ENCODE measurements at regions not wholly inside any gene's neighbourhood (a gene's known extent, or its start where the extent isn't known, plus 50 kb on each side); places are given as distances from the start of the nearest gene placed in this dataset.
"Not testable (repeated sequence)": the region's sequence is repeated elsewhere in the genome, so short reads cannot be mapped to it uniquely, and the experiment has no call there.

DNA sequence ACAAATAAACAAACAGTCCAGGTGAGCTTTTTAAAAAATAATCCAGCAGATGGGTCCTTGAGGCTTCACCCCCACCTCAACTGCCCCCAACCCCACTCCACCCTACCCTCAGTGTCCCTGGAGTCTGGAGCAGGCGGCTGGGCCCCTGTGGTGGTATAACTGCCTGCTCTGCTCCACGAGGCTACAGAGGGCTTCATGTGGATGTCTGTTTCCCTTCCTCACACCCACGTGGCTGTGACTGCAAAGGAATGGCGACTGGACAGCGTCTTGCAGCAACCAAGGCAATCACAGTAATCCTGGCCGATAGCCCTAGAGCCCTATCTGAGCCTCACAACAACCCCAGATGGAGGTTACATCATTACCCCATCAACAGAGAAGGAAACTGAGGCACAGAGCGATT is 76.5 kb downstream of the SLC2A10 start:
- no peak for DNase-seq

DNA sequence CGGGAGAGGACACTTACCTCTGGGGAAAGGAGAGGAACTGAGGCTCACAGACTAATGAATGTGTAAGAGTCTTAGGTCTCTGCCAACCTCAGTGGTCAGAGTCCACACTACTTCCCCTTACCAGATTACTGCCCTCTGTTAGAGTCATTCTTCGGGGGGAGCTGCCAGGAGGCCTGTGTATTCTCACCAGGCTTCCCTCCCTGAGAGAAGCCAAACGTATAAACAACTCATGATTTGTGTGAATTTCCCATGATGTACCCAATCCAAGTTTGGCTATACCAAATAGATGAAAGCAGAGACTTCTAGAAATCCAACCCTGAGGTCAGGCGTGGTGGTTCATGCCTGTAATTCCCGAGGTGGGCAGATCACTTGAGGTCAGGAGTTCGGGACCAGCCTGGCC is 77.1 kb downstream of the SLC2A10 start:
- no peak for DNase-seq

DNA sequence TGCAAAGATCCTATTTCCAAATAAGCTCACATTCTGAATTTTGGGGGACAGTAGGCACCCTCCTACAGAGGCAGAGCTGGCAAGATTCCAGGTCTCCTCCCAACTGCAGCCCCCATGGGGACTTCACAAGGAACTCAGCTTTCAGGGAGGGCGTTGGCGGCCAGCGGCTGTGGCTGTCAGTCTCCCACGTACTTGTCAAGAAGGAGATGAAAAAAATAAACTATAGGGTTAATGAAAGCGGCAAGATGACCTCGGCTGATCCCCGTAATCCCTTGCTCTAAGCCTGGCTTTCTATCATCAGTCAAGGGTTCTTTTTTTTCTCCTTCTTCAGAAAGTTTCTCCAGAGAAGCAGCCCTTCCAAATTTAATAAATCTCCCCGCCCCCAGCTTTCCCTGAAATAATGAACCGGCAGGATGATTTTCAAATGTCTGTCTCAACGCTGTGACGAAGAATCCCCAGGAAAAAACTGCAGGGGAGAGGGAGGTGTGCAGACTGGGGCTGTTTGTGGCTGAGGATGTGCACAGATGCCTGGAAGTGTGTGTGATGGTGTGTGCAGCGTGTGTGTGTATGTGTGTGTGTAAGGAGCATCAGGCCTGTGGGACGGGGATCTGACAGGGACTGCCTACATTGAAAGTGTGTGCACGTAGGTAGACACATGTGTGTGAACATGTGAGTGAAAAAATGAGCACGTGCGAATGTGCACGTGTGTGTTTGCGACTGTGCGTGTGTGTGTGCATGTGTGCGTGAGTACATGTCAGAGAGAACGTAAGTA is 78.7 kb downstream of the SLC2A10 start:
- DNase-seq: no peak

DNA sequence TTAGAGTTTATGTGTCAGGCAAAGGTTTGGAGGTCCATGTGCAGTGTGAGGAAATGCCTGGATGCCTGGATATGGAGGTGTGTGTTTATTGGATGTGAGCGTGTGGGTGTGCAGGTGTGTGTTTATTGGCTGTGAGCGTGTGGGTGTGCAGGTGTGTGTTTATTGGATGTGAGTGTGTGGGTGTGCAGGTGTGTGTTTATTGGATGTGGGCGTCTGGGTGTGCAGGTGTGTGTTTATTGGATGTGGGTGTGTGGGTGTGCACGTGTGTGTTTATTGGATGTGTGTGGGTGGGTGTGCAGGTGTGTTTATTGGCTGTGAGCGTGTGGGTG is 79.3 kb downstream of the SLC2A10 start:
- not testable (repeated sequence) for DNase-seq

DNA sequence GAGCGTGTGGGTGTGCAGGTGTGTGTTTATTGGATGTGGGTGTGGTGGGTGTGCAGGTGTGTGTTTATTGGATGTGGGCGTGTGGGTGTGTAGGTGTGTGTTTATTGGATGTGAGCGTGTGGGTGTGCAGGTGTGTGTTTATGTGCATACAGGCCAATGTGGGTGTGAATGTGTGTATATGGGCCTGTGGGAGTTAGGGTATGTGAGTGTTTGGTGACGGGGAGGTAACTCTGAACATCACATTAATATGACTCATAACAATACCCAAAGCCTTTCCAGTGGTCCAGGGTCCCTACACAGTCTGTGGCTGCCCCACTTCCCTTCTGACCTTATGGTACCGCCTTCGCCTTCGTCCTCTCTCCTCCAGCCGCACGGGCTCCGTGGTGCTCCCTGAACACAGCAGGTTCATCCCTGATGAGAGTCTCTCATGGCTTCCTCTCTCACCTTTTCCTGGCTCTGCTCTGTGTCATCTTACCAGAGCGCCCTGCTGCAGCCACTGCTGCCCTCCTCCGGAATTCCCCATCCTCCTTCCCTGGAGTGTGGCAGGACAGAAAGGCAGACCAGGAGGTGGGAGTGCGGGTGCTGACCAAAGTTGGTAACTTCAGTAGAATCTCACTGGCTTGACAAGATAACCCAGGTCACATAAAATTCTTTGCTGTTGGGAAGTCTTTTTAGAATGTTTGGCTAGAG is 80.0 kb downstream of the SLC2A10 start:
- DNase-seq: no peak

DNA sequence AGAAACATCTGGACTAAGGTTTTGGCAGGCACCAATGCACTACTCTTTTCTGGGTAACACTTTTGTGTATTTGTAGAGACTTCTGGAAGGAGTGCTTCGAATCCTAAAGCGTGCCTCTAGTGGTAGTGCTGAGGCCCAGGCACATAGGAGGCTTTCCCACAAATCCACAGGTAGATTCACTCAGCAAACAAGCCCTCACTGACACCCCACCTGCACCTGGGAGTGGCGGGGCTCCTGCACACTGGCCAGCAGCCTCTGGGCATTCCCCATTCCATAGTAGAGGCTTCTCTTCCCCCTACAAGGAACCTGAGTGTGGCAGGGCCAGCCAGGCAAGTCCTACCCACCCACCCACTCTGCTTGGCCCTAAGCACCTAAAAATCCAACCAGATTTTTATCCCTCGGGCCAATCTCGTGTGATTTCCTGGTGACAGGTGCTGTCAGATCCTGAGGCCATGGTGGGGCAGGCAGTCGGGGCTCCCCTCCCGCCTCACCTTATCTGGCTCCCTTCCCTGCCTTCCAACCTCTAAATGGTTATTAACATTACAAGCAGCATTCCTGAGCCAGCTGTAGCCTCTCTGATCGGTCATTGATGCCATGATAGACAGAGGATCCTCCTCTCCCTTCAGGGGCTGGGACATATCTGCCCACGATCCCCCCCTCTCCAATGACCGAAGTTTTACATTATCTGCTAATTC is 82.4 kb downstream of the SLC2A10 start:
- no peak for DNase-seq

DNA sequence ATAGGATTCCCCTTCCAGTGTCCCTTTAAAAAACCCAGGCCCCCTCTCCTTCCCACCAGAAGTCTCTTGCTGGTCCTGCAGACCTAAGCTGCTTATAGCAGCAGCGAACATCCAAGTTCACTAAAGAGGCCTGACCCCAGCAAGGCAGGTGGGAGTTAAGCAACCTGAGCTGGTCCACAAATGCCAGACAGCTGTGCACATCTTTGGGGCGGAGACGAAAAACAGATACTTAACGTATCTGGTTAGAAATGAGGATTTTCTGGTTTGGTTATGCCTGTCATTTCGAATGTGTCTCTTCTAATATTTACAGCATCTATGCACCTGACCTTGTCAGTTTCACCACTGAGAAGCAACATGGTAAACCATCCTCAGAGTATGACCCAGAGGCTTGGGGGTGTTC is 87.8 kb downstream of the SLC2A10 start:
- no peak for DNase-seq

DNA sequence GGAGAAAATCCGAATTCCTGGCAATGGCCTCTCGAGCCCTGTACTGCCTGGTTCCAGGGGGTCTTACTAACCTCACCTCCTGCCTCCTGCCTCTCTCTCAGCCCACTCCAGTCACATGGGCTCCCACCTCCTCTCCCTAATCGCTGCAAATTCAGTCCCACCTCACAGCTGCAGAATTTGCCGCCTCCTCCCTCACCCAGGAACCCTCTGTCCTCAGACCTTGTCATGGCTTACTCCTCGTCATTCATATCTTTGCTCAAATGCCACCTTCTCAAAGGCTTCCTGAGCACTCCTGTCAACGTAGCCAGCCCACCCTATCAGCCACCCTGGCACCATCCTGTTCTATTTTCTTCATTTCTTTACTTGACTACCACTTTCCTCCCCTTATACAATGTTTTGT is 89.0 kb downstream of the SLC2A10 start:
- no peak for DNase-seq

DNA sequence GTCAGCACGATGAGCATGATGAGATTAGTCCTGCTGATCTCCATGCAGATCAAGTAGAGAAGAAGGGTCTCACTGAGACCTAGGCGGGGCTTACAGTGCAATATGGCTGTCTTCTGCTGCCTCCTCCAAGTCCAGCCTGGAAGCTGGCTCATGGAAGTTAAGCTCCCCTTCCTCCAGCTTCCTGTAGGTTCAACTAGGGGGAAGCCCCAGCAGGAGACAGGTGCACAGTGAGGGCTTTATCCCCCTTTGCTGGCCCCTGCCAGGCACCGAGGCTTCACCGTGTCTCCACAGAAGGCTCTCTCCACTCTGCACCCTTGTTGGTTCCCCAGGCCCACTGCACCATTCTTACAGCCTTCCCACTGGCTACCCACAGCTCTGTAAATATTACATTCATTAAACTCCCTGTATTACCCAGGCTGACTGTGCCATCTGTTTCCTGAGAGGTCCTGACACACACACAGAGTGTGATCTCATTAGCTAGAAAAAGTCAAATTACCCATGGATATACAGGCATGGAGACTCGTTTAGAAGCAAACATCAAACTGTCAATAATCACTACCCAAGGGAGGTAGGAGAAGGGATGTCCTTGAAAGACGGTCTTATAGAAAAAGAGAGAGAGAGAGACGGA is 90.4 kb downstream of the SLC2A10 start:
- no peak for DNase-seq

DNA sequence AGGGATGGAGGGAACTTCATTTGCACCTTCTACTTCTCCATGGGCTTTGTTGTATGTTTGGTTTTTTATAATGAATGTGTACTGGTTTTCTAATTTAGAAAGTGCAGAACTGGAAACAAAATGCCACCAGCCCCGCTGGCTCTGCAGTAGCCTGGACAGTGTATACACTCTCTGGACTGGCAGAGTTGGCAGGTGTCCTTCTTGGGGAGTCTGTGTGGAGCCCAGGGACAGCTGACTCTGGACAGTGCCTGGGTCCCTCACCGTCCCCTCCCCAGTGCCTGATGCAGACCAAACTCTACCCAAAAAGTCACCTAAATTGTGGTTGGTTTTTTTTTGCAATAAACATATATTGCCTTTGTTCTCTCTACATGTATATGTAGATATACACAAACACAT is 91.0 kb downstream of the SLC2A10 start:
- no peak for DNase-seq

DNA sequence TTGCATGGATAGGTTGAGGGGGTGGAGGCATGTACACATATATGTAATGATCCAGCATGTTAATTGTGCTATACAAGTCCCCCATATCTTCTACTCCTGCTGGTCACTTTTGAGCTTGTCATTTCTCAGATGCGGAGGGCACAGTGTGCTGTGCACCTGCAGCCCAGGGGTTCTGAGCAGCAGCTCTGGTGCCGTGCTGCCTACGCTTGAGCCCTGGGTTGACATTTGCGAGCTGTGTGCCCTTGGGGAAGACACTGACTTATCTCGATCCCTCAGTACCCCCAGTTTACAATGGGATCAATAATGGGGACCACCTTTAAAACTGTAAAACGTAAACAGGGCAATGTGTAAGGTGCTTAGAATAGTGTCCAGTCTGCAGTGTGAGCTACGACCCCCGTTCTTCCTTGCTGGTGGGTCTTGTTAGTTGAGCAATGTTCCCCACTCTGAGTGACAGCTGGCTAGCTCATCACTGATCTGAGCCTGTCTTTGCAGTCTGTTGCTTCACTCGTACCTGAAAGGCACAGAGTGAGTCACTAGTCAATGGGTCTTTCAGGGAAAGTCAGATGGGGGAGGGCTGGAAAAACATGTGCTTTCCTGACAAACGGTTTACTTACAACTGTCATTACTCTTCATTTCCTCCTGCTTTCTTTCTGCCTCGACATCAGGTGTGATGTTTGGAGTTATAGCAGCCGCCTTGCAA is 91.7 kb downstream of the SLC2A10 start:
- no peak for DNase-seq

DNA sequence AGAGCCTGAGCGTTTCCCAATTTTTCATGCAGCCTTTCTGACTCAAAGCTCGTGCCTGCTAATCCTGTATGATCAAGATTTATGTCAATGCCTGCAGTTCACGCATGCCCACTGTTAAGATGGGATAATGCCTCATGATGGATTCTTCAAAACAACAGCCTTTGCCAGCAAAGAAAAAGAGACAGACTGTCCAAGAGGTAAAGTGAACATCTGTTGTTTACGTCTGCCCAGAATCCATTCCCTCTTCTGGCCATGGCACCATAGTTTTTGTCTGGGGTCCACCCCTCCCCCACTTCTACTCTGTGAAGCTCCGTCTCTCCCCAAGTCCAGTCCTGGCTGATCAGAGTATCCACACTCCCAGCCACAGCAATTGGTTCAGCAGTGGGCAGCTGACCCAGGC is 91.9 kb upstream of the EYA2 start:
- DNase-seq: no peak

DNA sequence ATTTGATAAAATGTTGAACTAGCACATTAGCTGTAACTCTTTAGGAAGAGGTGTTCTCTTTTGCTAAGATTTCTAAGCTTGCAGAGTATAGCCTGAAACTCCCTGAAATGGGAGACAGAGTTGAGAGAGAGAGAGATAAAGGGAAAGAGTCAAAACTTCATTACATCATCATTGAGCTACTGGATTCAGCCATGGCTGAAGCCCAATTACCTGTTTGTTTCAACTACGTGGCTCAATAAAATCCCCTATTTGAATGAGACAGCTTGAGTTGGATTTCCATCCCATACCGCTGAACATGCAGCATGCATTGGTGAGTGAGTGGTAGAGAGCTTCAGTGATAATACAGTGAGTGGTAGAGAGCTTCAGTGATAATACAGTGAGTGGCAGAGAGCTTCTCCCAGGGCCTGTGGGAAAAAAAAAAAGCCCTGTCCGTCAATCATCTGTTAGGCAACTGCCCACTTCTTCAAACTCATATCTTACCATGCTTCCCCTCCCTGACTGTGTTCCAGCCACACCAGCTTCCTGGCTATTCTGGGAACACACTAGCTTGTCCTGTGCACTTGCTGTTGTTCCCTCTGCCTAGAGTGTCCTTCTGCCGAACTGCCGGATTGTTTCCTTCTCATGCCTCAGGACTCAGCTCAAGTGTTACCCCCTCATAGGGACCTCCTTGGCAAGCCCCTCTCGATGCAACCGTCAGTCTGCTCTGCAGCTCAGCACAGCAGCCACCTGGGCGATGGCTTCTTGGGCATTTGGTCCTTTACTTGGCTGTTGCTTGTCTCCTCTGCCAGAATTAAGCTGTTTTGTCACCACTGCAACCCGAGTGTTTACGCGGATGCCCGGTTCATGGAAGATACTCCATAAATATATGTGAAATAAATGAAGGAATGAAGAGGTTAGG is 91.3 kb upstream of the EYA2 start:
- DNase-seq: no peak

DNA sequence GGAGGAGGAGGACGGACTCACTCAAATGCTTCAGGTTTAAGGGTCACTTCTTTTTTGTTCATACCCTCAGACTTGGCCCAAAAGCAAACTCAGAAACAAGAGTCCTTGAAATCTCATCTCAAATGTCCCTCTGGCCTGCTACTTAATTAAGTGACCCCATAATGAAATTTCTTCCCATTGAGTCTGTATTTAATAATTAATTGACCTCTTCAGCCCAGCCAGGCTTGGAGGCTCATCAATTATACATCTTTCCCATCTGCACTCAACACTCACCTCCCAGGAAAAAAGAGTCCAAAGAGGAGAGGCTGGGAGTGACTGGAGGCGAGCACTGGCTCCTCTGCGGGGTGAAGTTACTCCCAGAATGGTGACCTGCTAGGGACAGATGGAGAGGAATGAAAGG is 90.5 kb upstream of the EYA2 start:
- no peak for DNase-seq

DNA sequence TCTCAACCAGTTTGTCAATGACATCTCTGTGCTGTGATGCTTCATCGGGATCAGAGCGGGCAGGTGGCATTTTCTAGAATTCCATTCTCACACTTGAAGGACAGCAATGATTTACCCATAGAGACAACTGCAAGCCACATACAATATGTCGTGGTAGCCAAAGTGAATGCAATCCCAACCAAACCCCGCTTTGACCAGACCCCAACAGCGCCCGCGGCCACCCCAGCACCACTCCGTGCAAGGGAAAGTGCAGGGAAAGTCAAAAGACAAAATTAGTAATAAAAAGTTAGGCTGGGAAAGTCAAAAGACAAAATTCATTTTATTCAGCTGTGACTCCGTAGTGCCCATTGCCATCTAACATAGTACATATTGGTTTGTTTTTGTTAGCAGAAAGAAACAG is 88.8 kb upstream of the EYA2 start:
- no peak for DNase-seq

DNA sequence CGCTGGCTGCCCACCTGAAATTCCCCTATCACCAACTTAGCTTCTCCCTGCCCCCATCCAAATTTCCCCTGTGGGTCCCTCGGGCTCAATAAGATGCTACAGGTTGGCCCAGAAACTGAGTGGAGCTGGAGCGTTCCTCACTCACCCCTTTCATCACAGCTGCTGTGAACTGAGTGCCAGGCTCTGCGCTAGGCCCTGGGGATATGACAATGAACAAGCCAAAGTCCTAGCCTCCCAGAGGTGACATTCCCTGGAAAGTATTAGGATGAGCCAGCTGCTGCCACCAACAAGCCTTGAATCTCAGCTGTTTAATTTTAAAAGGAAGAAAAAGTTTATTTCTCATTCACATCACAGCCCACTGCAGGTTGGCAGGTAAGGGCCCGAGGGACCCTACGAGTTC is 86.6 kb upstream of the EYA2 start:
- no peak for DNase-seq

DNA sequence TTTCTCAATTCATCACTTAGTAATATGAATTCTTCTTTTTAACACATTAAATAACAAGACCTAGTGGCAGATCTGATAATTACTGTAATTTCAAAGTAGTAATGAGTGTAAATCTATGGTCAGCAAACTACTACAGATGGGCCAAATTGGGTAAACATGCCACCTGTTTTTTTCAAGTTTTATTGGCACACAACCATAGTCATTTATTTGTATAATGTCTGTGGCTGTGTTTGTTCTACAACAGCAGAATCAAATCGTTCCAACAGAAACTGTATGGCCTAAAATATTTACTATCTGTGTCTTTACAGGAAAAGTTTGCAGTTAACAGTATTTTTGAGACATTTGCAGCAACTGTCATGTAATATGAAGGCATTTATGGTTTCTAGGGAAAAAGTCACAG is 86.1 kb upstream of the EYA2 start:
- no peak for DNase-seq

DNA sequence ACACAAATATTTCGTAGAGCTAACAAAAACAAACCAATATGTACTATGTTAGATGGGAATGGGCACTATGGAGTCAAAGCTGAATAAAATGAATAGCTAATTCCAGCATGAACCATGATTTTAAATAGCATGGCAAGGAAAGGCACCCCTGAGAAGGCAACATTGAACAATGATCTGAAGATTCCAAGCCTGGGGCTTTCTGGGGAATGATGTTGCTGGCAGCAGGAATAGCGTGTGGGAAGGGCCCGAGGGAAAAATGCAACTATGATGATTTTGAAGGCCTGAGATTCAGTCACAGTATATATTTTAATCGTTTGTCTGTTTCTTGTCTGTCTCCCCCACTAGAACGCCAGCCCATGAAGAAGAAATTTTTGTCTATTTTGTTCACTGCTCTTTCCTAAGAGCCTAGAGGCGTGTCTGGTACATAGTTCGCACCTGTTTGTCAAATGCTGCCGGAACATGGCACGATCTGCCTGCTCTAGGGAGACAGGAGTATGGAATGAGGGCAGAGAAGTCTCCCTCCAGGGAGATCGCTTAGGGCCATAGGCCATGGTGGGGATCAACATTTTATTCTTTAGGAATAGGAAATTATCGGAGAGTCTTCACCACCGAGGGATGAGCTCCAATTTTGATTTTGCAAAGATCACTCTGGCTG is 84.8 kb upstream of the EYA2 start:
- DNase-seq: no peak

DNA sequence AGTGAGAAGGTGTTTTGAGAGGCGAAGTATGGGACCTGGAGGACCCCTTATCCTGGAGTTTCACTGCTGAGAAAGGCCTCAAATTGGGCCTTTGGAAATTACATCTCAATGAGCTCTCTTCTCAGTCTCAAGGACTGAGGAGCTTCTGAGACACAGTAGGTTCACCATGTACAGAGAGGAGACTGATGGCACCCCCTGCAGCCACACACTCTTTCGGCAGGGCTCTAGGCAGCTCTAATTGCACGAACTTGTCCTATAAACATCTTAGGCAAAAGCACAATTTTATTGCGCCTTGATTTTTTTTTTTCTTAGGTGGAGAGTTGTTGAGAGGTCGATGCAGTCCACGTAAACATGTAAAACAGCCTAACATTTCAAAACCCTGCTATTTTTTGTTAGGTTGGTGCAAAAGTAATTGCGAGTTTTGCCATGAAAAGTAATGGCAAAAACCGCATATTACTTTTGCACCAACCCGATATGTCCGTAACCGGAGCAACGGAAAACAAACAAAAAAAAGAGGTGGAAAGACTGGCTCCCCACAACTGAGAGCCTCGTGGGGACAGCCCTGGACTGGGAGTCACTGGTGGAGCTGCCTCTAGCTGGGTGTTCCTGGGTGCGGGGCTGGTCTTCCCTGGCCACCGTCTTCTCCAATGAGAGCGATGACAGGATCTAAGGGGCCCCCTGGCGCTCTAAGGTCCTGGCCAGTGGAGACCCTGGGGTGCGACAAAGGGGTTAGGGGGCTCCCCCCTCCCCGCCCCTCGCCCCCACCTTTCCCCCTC is 84.0 kb upstream of the EYA2 start:
- DNase-seq: no peak

DNA sequence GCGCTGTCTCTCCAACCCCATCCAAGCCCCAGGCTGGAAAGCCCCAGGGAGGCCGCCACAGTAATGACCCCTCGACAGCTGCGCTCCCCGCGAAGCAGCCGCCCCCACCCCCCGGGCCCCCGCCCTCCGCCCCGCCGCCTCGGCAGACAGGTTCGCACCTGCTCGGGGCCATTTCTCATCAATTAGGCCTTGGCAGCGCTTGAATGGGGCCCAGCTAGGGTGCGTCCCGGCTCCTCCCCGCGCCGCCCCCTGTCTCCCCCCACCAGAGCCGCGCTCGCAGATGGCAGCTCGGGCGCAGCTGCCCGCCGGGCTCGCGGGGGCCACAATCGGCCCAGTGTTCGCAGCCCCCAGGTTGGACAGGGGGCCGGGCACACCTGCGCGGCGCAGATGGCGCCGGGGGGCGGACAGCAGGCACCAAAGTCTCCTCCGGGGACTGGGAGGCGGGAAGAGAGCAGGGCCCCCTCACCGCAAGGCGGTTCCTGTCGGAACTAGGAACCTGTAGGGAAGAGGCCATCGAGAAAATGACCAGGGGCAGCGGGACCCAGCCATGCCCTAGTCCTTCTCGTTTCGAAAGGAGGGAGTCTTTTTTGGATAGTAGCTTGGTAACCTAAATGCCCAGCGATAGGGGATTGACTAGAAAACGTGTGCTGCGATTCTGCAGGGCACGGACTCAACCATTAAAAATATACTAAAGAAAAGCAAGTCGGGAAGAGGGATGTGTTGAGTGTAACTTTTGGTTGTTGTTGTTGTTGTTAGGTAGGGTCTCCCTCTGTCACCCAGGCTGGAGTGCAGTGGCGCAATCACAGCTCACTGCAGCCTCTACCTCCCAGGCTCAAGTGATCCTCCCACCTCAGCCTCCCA is 83.2 kb upstream of the EYA2 start:
- no peak for DNase-seq
